Activated T-helper 1 cell treated with anti-CD3 and anti-CD28 coated beads, Interleukin-12 subunit alpha, Interleukin-12 subunit beta, Interleukin-2, Interleukin-4 antibody, amounts not matched to agents 30 ng/mL and 10 ng/mL and 1 ng/mL, durations not matched to agents 14 hours and 24 hours and 36 hours (primary cell): ENCODE measurements at regions not wholly inside any gene's neighbourhood (a gene's known extent, or its start where the extent isn't known, plus 50 kb on each side); places are given as distances from the start of the nearest gene placed in this dataset.

ENCODE experiments used
- DNase-seq: peaks from one replicate; pipeline ENCODE4 v3.0.0; 2021; ENCODE audit warnings: low spot score
- H3K27ac Mint-ChIP-seq: one replicate; pipeline ENCODE4 v1.8.0; 2021; ENCODE audit warnings: mild to moderate bottlenecking, mixed read lengths
- H3K27me3 Mint-ChIP-seq: one replicate; pipeline ENCODE4 v1.8.0; 2022; ENCODE audit warnings: mild to moderate bottlenecking, moderate library complexity, mixed read lengths; ENCODE audit not compliant: insufficient read depth
- H3K36me3 Mint-ChIP-seq: one replicate; pipeline ENCODE4 v1.8.0; 2021; ENCODE audit warnings: low read depth, mixed read lengths
- H3K4me1 Mint-ChIP-seq: one replicate; pipeline ENCODE4 v1.8.0; 2021; ENCODE audit warnings: low read depth, mixed read lengths
- H3K4me3 Mint-ChIP-seq: one replicate; pipeline ENCODE4 v1.8.0; 2021; ENCODE audit warnings: mild to moderate bottlenecking, moderate library complexity, mixed read lengths
- H3K9me3 Mint-ChIP-seq: one replicate; pipeline ENCODE4 v1.8.0; 2021; ENCODE audit warnings: mixed read lengths
- intact Hi-C: fragments of 100-400 bp; cut with micrococcal nuclease; formaldehyde crosslinking; loops from one replicate; pipeline ENCODE4 v1.15.1; 2024

- Mint-ChIP-seq H3K9me3 (no peaks in the 10 kb centered on the region), H3K27ac (no peak overlapping the region), H3K27me3 (peaks cover 7% of the 10 kb centered on the region), H3K36me3 (no peaks in the 10 kb centered on the region), H3K4me3 (no peak overlapping the region), H3K4me1 (no peaks in the 10 kb centered on the region)
- DNase-seq = no peak
- intact Hi-C loops = loop anchor here (2.0 kb wide), 1 partner anchor 463 kb away; no protein-coding TSS in a partner anchor
Measured at GRCh38 chr2:3000125-3000524, 377.5 kb downstream of the EIPR1 start.

- no peak for DNase-seq
- intact Hi-C loops = no loop called here
- Mint-ChIP-seq H3K4me3 (no peak overlapping the region), H3K27ac (no peak overlapping the region), H3K9me3 (no peaks in the 10 kb centered on the region), H3K27me3 (peaks cover 5% of the 10 kb centered on the region), H3K4me1 (no peaks in the 10 kb centered on the region), H3K36me3 (no peaks in the 10 kb centered on the region)
Measured at GRCh38 chr2:2998971-2999370, 378.6 kb downstream of the EIPR1 start.

- H3K27me3 Mint-ChIP-seq = peaks cover 4% of the 10 kb centered on the region
- H3K4me3 Mint-ChIP-seq = no peak overlapping the region
- intact Hi-C loops = no loop called here
- H3K9me3 Mint-ChIP-seq = peaks cover 14% of the 10 kb centered on the region
- no peak for DNase-seq
- no peaks in the 10 kb centered on the region for H3K36me3 Mint-ChIP-seq
- H3K4me1 Mint-ChIP-seq = no peaks in the 10 kb centered on the region
- H3K27ac Mint-ChIP-seq = no peak overlapping the region
Measured at GRCh38 chr2:2993172-2993692, 384.4 kb downstream of the EIPR1 start.

- intact Hi-C loops = no loop called here
- Mint-ChIP-seq H3K9me3 (peaks cover 14% of the 10 kb centered on the region), H3K36me3 (no peaks in the 10 kb centered on the region), H3K27me3 (peaks cover 4% of the 10 kb centered on the region), H3K27ac (no peak overlapping the region), H3K4me1 (no peaks in the 10 kb centered on the region), H3K4me3 (no peak overlapping the region)
- DNase-seq = no peak
Measured at GRCh38 chr2:2992634-2993033, 385.0 kb downstream of the EIPR1 start.

- no peak overlapping the region for H3K27ac Mint-ChIP-seq
- H3K36me3 Mint-ChIP-seq = no peaks in the 10 kb centered on the region
- intact Hi-C loops = no loop called here
- H3K27me3 Mint-ChIP-seq = no peaks in the 10 kb centered on the region
- H3K4me1 Mint-ChIP-seq = no peaks in the 10 kb centered on the region
- no peak overlapping the region for H3K4me3 Mint-ChIP-seq
- H3K9me3 Mint-ChIP-seq = peaks cover 17% of the 10 kb centered on the region
- DNase-seq = no peak
Measured at GRCh38 chr2:2985020-2985419, 392.6 kb downstream of the EIPR1 start.

GRCh38 chr2:2981000-2981399, 396.6 kb downstream of the EIPR1 start:
- Mint-ChIP-seq H3K27ac (no peak overlapping the region), H3K4me3 (no peak overlapping the region), H3K9me3 (peaks cover 4% of the 10 kb centered on the region), H3K27me3 (no peaks in the 10 kb centered on the region), H3K36me3 (no peaks in the 10 kb centered on the region), H3K4me1 (no peaks in the 10 kb centered on the region)
- intact Hi-C loops = no loop called here
- no peak for DNase-seq

- Mint-ChIP-seq H3K4me3 (no peak overlapping the region), H3K4me1 (no peaks in the 10 kb centered on the region), H3K9me3 (no peaks in the 10 kb centered on the region), H3K27me3 (peaks cover 2% of the 10 kb centered on the region), H3K27ac (no peak overlapping the region), H3K36me3 (no peaks in the 10 kb centered on the region)
- no peak for DNase-seq
- intact Hi-C loops = no loop called here
Measured at GRCh38 chr2:2974982-2975381, 402.6 kb downstream of the EIPR1 start.

- no peak overlapping the region for H3K4me3 Mint-ChIP-seq
- intact Hi-C loops = no loop called here
- H3K36me3 Mint-ChIP-seq = no peaks in the 10 kb centered on the region
- no peak for DNase-seq
- H3K9me3 Mint-ChIP-seq = no peaks in the 10 kb centered on the region
- no peaks in the 10 kb centered on the region for H3K4me1 Mint-ChIP-seq
- H3K27me3 Mint-ChIP-seq = no peaks in the 10 kb centered on the region
- H3K27ac Mint-ChIP-seq = no peak overlapping the region
Measured at GRCh38 chr2:2960441-2961133, 417.0 kb downstream of the EIPR1 start.

- Mint-ChIP-seq H3K9me3 (no peaks in the 10 kb centered on the region), H3K4me1 (no peaks in the 10 kb centered on the region), H3K36me3 (no peaks in the 10 kb centered on the region), H3K27me3 (peaks cover 7% of the 10 kb centered on the region), H3K27ac (no peak overlapping the region), H3K4me3 (no peak overlapping the region)
- intact Hi-C loops = no loop called here
- DNase-seq = no peak
Measured at GRCh38 chr2:2950403-2950952, 427.1 kb downstream of the EIPR1 start.

GRCh38 chr2:2947406-2947805, 430.2 kb downstream of the EIPR1 start:
- no peaks in the 10 kb centered on the region for H3K36me3 Mint-ChIP-seq
- H3K9me3 Mint-ChIP-seq = peaks cover 5% of the 10 kb centered on the region
- no peak for DNase-seq
- no peak overlapping the region for H3K4me3 Mint-ChIP-seq
- H3K27ac Mint-ChIP-seq = no peak overlapping the region
- H3K27me3 Mint-ChIP-seq = peaks cover 2% of the 10 kb centered on the region
- intact Hi-C loops = no loop called here
- no peaks in the 10 kb centered on the region for H3K4me1 Mint-ChIP-seq

GRCh38 chr2:2942906-2943305, 434.7 kb downstream of the EIPR1 start:
- H3K27me3 Mint-ChIP-seq = peaks cover 2% of the 10 kb centered on the region
- intact Hi-C loops = no loop called here

GRCh38 chr2:2942225-2942624, 435.4 kb downstream of the EIPR1 start:
- H3K27me3 Mint-ChIP-seq = peaks cover 2% of the 10 kb centered on the region
- no peak overlapping the region for H3K4me3 Mint-ChIP-seq
- no peaks in the 10 kb centered on the region for H3K36me3 Mint-ChIP-seq
- H3K9me3 Mint-ChIP-seq = peaks cover 5% of the 10 kb centered on the region
- intact Hi-C loops = no loop called here
- no peaks in the 10 kb centered on the region for H3K4me1 Mint-ChIP-seq
- H3K27ac Mint-ChIP-seq = no peak overlapping the region
- no peak for DNase-seq

More at GRCh38 chr2:2942906-2943305, 434.7 kb downstream of the EIPR1 start:
- no peaks in the 10 kb centered on the region for H3K4me1 Mint-ChIP-seq
- H3K27ac Mint-ChIP-seq = no peak overlapping the region
- no peak for DNase-seq
- peaks cover 5% of the 10 kb centered on the region for H3K9me3 Mint-ChIP-seq
- H3K4me3 Mint-ChIP-seq = no peak overlapping the region
- H3K36me3 Mint-ChIP-seq = no peaks in the 10 kb centered on the region

- DNase-seq = no peak
- H3K4me1 Mint-ChIP-seq = no peaks in the 10 kb centered on the region
- H3K9me3 Mint-ChIP-seq = peaks cover 10% of the 10 kb centered on the region
- H3K27ac Mint-ChIP-seq = no peak overlapping the region
- no peaks in the 10 kb centered on the region for H3K36me3 Mint-ChIP-seq
- intact Hi-C loops = no loop called here
- no peaks in the 10 kb centered on the region for H3K27me3 Mint-ChIP-seq
- no peak overlapping the region for H3K4me3 Mint-ChIP-seq
Measured at GRCh38 chr2:2941205-2941604, 436.4 kb downstream of the EIPR1 start.
